GM21786 (cell line): ENCODE measurements at regions not wholly inside any gene's neighbourhood (a gene's known extent, or its start where the extent isn't known, plus 50 kb on each side); places are given as distances from the start of the nearest gene placed in this dataset.
"Not testable (repeated sequence)": the region's sequence is repeated elsewhere in the genome, so short reads cannot be mapped to it uniquely, and the experiment has no call there.

Source experiments
- ATAC-seq: cut with Tn5 transposase; IDR thresholded peaks from one replicate; pipeline ENCODE4 v1.9.1; 2021; ENCODE audit not compliant: unreplicated experiment

- ATAC-seq, result no peak
Observed at GRCh38 chr3:139198186-139198585, 145.6 kb upstream of the MRPS22 start.

GRCh38 chr3:139198929-139199328 lies 144.9 kb upstream of the MRPS22 start:
- ATAC-seq, result no peak

- ATAC-seq, result no peak
Observed at GRCh38 chr3:139199421-139200010, 144.3 kb upstream of the MRPS22 start.

- no peak for ATAC-seq
Observed at GRCh38 chr3:139201446-139202225, 142.2 kb upstream of the MRPS22 start.

- peak; percentile 68 for ATAC-seq
Observed at GRCh38 chr3:139202226-139202958, 141.4 kb upstream of the MRPS22 start.

GRCh38 chr3:139202959-139203349 lies 140.9 kb upstream of the MRPS22 start:
- ATAC-seq, result no peak

- no peak for ATAC-seq
Observed at GRCh38 chr3:139203752-139204151, 140.1 kb upstream of the MRPS22 start.

- no peak for ATAC-seq
Observed at GRCh38 chr3:139204728-139205127, 139.1 kb upstream of the MRPS22 start.

GRCh38 chr3:139213936-139214335 lies 129.9 kb upstream of the MRPS22 start:
- ATAC-seq, result no peak

- ATAC-seq, result no peak
Observed at GRCh38 chr3:139216958-139217357, 126.9 kb upstream of the MRPS22 start.

GRCh38 chr3:139217633-139218032 lies 126.2 kb upstream of the MRPS22 start:
- no peak for ATAC-seq

- no peak for ATAC-seq
Observed at GRCh38 chr3:139218046-139218445, 125.8 kb upstream of the MRPS22 start.

GRCh38 chr3:139219463-139219862 lies 124.4 kb upstream of the MRPS22 start:
- no peak for ATAC-seq

- no peak for ATAC-seq
Observed at GRCh38 chr3:139222100-139222657, 121.6 kb upstream of the MRPS22 start.

GRCh38 chr3:139225548-139225947 lies 118.3 kb upstream of the MRPS22 start:
- no peak for ATAC-seq

- no peak for ATAC-seq
Observed at GRCh38 chr3:139226731-139227130, 117.1 kb upstream of the MRPS22 start.

- ATAC-seq, result no peak
Observed at GRCh38 chr3:139227165-139227564, 116.7 kb upstream of the MRPS22 start.

GRCh38 chr3:139227827-139228226 lies 116.0 kb upstream of the MRPS22 start:
- no peak for ATAC-seq

GRCh38 chr3:139230391-139230790 lies 113.4 kb upstream of the MRPS22 start:
- no peak for ATAC-seq

GRCh38 chr3:139231555-139232281 lies 112.1 kb upstream of the MRPS22 start:
- no peak for ATAC-seq

- ATAC-seq, result not testable (repeated sequence)
Observed at GRCh38 chr3:139232341-139232740, 111.5 kb upstream of the MRPS22 start.
